Mucosa of descending colon (tissue), 3 donors: ENCODE measurements at regions not wholly inside any gene's neighbourhood (a gene's known extent, or its start where the extent isn't known, plus 50 kb on each side); places are given as distances from the start of the nearest gene placed in this dataset.

Experiments used
- ATAC-seq: fragments of 200-7000 bp; cut with Tn5 transposase; one replicate; pipeline ENCODE4 v1.9.1; 2020; ENCODE audit warnings: mild to moderate bottlenecking, moderate library complexity
- DNase-seq, 3 donors: peaks; one replicate each; pipeline ENCODE4 v3.0.0-alpha.2; 2020
- H3K36me3 ChIP-seq: fragments of 200-600 bp; one replicate; pipeline ENCODE4 v1.8.0; 2021; ENCODE audit warnings: low read depth, mild to moderate bottlenecking
- H3K4me1 ChIP-seq: fragments of 200-600 bp; one replicate; pipeline ENCODE4 v1.8.0; 2021; ENCODE audit warnings: low read depth, mild to moderate bottlenecking
- H3K4me3 ChIP-seq: fragments of 200-600 bp; one replicate; pipeline ENCODE4 v1.8.0; 2021; ENCODE audit warnings: mild to moderate bottlenecking
- H3K9me3 ChIP-seq: fragments of 200-600 bp; one replicate; pipeline ENCODE4 v1.8.0; 2021; ENCODE audit warnings: mild to moderate bottlenecking
- intact Hi-C, 2 donors: fragments of 100-400 bp; cut with DNase I in 1 of 2; cut with micrococcal nuclease in 1 of 2; formaldehyde crosslinking; loops; one replicate each; pipeline versions ENCODE4 v1.11.0 to v1.11.1; 2022; cut with DNase I, micrococcal nuclease
- TF ChIP-seq, protein P1 (sequence below): fragments of 200-600 bp; IDR thresholded peaks from one replicate; pipeline ENCODE4 v1.8.0; 2022; ENCODE audit warnings: antibody characterized with exemption, mild to moderate bottlenecking
- donor health status: DM: no; HTN: no; CAD: no; lungs with moderate emphysema.
- donor health status: DM: no; HTN: no; CAD: no.
- donor health status: DM: no; HTN: yes; CAD: no.

DNA sequence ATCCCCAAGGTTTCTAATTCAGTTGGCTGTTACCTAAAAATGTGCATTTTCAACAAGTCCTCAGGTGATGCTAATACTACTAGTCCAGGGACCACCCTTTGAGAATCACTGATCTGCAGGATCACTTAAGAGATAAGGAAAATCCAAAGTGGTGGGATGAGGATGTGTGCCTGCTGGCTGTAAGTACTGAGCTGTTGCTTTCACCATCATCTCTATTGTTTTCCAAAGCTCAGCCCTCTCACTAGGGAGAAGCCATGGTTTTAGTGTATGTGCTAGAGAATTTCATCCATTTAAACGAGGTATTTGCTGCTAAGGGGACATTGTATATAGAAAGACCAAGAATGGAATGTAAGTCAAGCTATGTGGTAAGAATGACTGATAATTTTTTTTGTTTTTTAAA lies 202.3 kb downstream of the KIF21A start:
- ATAC-seq (no peak), DNase-seq (no peak)
- H3K9me3 ChIP-seq: no peaks in the 10 kb centered on the region
- peaks cover 14% of the 10 kb centered on the region for H3K4me1 ChIP-seq
- no peaks in the 10 kb centered on the region for H3K36me3 ChIP-seq
- no peak overlapping the region for H3K4me3 ChIP-seq
- intact Hi-C loops: no loop called here
- TF ChIP-seq, protein P1, sequence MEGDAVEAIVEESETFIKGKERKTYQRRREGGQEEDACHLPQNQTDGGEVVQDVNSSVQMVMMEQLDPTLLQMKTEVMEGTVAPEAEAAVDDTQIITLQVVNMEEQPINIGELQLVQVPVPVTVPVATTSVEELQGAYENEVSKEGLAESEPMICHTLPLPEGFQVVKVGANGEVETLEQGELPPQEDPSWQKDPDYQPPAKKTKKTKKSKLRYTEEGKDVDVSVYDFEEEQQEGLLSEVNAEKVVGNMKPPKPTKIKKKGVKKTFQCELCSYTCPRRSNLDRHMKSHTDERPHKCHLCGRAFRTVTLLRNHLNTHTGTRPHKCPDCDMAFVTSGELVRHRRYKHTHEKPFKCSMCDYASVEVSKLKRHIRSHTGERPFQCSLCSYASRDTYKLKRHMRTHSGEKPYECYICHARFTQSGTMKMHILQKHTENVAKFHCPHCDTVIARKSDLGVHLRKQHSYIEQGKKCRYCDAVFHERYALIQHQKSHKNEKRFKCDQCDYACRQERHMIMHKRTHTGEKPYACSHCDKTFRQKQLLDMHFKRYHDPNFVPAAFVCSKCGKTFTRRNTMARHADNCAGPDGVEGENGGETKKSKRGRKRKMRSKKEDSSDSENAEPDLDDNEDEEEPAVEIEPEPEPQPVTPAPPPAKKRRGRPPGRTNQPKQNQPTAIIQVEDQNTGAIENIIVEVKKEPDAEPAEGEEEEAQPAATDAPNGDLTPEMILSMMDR: no peak

DNA sequence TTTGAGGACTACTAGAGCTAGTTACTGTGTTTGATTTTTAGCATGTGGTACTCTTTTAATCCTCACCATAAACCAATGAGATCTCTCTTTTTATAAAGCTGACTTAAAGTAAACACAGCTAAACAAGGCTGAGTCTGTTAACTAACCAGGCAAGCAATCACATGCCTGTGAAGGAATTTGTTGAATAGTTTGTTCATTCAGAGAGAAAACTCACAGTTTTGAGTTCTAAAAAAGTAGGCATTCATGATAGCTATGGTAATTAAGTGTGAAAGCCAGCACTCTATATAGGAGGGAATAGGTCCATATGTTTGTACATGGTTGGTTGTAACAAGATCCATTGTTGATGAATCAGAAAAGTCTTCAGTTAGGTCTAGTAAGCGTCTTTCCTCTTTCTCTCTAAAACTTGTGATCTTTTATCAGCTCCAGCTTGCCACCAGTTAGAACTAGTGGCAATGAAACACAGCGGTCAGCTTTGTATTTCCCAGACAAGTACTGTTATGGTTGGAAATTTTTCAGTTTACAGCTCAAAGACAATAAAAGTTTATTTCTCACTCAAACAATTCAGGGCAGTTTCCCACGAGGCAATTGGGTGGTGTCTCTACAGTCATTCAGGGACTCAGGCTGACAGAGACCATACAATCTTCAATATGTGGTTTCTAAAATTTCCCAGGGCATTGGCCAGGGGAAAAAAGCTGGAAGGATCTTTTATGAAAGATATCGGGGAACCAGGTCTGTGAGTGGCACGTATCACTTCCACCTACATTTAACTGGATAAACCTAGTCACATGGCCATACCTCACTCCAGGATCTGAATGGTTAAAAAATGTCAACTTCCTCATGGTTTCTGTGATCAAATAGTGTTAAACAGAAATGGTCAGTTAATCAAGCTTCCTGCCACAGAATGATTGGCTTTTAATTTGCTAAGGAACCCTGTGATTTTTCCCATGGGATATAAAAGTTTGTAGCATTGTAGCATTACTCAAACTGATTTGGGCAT lies 203.1 kb downstream of the KIF21A start:
- Histone ChIP-seq H3K4me3 (no peak overlapping the region), H3K4me1 (peaks cover 14% of the 10 kb centered on the region), H3K36me3 (no peaks in the 10 kb centered on the region), H3K9me3 (no peaks in the 10 kb centered on the region)
- TF ChIP-seq, protein P1: no peak
- DNase-seq (peak in 2 of 3 donors; percentile 20 to 77), ATAC-seq (peak; percentile 91)
- intact Hi-C loops: no loop called here

DNA sequence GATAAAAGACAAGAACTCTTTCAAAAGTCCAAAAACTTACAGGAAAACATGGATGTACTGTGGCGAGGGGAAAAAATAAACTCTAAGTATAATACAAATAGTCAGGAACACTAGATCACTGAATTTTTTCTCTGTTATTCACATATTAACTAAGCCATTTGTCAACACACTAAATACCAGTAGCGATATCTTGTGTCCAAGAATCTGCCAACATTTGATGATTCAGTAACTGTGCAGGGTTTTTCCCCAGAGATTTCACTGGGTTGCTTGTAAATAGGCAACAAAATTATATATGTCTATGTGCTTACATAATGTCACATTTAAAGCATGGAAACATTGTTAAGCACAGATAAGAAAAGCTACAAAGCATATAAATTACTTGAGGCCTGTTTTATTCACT lies 205.9 kb downstream of the KIF21A start:
- TF ChIP-seq, protein P1: no peak
- ATAC-seq: peak; percentile 38
- H3K9me3 ChIP-seq: no peaks in the 10 kb centered on the region

DNA sequence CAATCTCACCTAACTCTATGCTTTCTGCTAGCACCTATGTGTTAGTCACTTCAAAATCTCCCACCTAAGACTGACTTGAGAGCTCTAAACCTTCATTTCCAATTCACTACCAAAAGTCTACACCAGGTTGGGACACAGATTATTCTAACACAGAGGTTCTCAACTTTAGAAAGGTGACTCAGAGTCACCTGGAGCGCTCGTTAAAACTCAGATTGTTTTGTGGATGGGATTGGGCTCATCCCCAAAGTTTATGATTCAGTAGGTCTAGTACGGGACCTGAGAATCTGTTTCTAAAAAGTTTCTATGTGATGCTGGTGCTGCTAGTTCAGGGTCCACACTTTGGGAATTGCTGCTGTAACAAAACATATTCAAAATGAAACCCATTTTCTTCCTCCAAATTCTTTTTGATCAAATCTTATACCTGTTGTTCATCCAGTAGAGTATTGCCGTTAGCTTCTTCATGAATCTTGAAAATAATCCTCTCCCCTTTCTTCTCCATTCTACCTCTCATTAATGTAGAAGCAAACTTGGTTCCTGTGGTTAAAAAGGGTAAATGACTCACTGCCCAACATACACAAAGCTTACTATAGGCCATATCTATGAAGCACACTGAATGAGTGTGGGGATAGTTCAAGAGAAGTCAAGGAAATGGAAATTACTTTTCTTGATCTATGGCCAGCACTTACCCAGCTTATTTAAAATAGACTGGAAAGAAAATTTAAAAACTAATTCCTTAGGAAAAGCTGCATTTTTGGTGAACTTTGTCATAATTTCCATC lies 206.7 kb downstream of the KIF21A start:
- Histone ChIP-seq H3K9me3 (no peaks in the 10 kb centered on the region), H3K4me1 (peaks cover 14% of the 10 kb centered on the region), H3K4me3 (no peak overlapping the region), H3K36me3 (no peaks in the 10 kb centered on the region)
- TF ChIP-seq, protein P1: no peak
- ATAC-seq (no peak), DNase-seq (no peak)
- intact Hi-C loops: no loop called here

More for the DNA sequence above, 205.9 kb downstream of the KIF21A start:
- intact Hi-C loops: no loop called here
- no peak for DNase-seq
- H3K4me1 ChIP-seq: peaks cover 14% of the 10 kb centered on the region
- H3K36me3 ChIP-seq: no peaks in the 10 kb centered on the region
- no peak overlapping the region for H3K4me3 ChIP-seq

DNA sequence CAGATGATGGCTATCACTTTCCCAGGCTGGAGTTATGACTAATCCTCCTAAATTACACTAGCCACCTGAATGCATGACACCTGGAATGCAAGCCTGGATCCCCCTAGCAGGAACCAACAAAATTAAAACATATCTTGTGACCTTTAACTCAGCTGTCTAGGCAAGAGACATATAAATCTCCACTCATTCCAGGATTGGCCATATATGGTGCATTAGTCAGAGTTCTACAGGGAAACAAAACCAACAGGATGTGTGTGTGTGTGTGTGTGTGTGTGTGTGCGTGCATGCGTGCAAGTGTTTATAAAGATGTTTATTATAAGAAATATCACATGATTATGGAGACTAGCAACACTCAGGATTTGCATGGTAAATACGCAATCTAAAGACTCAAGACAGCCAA lies 212.8 kb downstream of the KIF21A start:
- DNase-seq: peak in 1 of 3 donors; percentile 17
- Histone ChIP-seq H3K4me1 (no peaks in the 10 kb centered on the region), H3K9me3 (no peaks in the 10 kb centered on the region), H3K4me3 (no peak overlapping the region), H3K36me3 (no peaks in the 10 kb centered on the region)
- ATAC-seq: peak; percentile 92
- TF ChIP-seq, protein P1: no peak
- intact Hi-C loops: no loop called here
